Suprapubic skin (tissue), 4 donors: ENCODE measurements at regions not wholly inside any gene's neighbourhood (a gene's known extent, or its start where the extent isn't known, plus 50 kb on each side); places are given as distances from the start of the nearest gene placed in this dataset.

Experiments used
- DNase-seq, 2 donors: peaks; one replicate each; pipeline ENCODE4 v3.0.0-alpha.2; 2019; ENCODE audit warnings: low spot score in 2 of 2
- H3K27ac ChIP-seq: fragments of 200-600 bp; sonication (generic); one replicate; pipeline ENCODE4 v1.5.1; 2019
- H3K27me3 ChIP-seq: fragments of 200-600 bp; sonication (generic); one replicate; pipeline ENCODE4 v1.5.1; 2019
- H3K36me3 ChIP-seq: fragments of 200-600 bp; sonication (generic); one replicate; pipeline ENCODE4 v1.5.1; 2019
- H3K4me1 ChIP-seq: fragments of 200-600 bp; sonication (generic); one replicate; pipeline ENCODE4 v1.5.1; 2019
- H3K4me3 ChIP-seq: fragments of 200-600 bp; sonication (generic); one replicate; pipeline ENCODE4 v1.5.1; 2019; ENCODE audit warnings: mild to moderate bottlenecking
- H3K9me3 ChIP-seq: fragments of 200-600 bp; sonication (generic); one replicate; pipeline ENCODE4 v1.5.1; 2019
- CTCF ChIP-seq, 2 donors: fragments of 200-600 bp in 1 of 2; fragments of 450-650 bp in 1 of 2; sonication (generic) in 1 of 2; IDR thresholded peaks; one replicate each; pipeline ENCODE4 v1.5.1; 2016 to 2019; ENCODE audit warnings: antibody characterized with exemption in 2 of 2, mild to moderate bottlenecking in 1 of 2, moderate library complexity in 1 of 2
- EP300 ChIP-seq: sonication (generic); formaldehyde crosslinking; IDR thresholded peaks from one replicate; pipeline ENCODE4 v1.6.1; 2017; ENCODE audit warnings: antibody characterized with exemption
- POLR2A ChIP-seq, 2 donors: fragments of 450-650 bp; IDR thresholded peaks; one replicate each; pipeline ENCODE4 v1.6.1; 2017; ENCODE audit warnings: antibody characterized with exemption in 2 of 2, mild to moderate bottlenecking in 2 of 2, moderate library complexity in 2 of 2
- POLR2AphosphoS5 ChIP-seq, 3 donors: sonication (generic); formaldehyde crosslinking; IDR thresholded peaks; one replicate each; pipeline ENCODE4 v1.6.1; 2017; ENCODE audit warnings: antibody characterized with exemption in 3 of 3
- WGBS: methylation state at CpG from one replicate; pipeline ENCODE4 v1.1.5; 2018; 5-methylcytosine and 5-hydroxymethylcytosine counted together

DNA sequence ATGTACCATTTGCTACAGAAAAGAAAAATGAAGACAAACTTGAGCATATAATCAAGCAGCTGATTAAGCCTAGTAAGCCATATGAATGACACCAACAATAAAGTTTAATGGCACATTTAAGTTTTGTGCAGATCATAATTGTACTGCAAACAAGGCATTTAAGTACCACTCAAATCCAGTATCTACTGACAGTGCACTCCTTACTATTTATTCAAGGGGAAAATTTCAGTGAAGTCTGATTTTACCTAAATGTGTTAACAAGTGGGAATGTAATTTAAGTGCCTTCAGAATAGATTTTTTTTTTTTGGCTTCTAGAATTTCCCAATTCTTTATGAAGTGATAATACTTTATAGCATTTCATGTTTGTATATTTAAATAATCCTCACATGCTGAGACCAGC, 341.0 kb upstream of the POU5F2 start:
- no peak overlapping the region for H3K27ac ChIP-seq
- H3K4me1 ChIP-seq, result no peaks in the 10 kb centered on the region
- no peak for TF ChIP-seq POLR2AphosphoS5 (IDR thresholded peaks at IDR 0.05)
- TF ChIP-seq POLR2A (IDR thresholded peaks at IDR 0.05), result no peak
- no peak for TF ChIP-seq EP300
- no peak for TF ChIP-seq CTCF (IDR thresholded peaks at IDR 0.05)
- H3K4me3 ChIP-seq, result no peak overlapping the region
- no peaks in the 10 kb centered on the region for H3K36me3 ChIP-seq
- H3K9me3 ChIP-seq, result no peaks in the 10 kb centered on the region
- DNase-seq, result no peak
- no peaks in the 10 kb centered on the region for H3K27me3 ChIP-seq

GRCh38 chr5:94081088-94081487, 339.7 kb upstream of the POU5F2 start:
- WGBS, result 96% methylated on average over 1 of the region's 1 CpG
- no peaks in the 10 kb centered on the region for H3K36me3 ChIP-seq
- no peak for DNase-seq
- no peak overlapping the region for H3K27ac ChIP-seq
- TF ChIP-seq CTCF (IDR thresholded peaks at IDR 0.05) (no peak), EP300 (no peak), POLR2A (IDR thresholded peaks at IDR 0.05) (no peak), POLR2AphosphoS5 (IDR thresholded peaks at IDR 0.05) (no peak)
- H3K27me3 ChIP-seq, result no peaks in the 10 kb centered on the region
- H3K4me3 ChIP-seq, result no peak overlapping the region
- no peaks in the 10 kb centered on the region for H3K4me1 ChIP-seq
- H3K9me3 ChIP-seq, result no peaks in the 10 kb centered on the region

DNA sequence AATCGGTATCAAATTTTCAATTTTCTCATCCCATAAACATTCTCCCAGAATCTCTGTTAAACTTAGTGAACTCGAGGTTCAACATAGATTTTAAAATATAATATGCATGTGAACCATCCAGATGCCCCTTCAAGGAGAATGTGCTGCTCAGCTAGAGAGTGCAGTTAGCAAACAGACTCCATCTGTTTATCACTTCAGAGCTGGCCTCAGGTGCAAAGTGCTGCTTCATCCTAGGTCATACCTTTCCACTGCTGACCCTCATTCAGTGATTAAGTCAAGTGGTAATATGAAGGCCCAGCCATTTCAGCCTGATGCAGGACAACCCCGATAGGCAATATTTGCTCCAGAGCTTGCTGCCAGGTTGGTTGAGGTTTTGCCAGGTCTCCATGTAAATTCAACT, 339.0 kb upstream of the POU5F2 start:
- H3K4me3 ChIP-seq, result no peak overlapping the region
- H3K27ac ChIP-seq, result no peak overlapping the region
- no peaks in the 10 kb centered on the region for H3K9me3 ChIP-seq
- 94% methylated on average over 3 of the region's 3 CpGs for WGBS
- no peak for TF ChIP-seq POLR2A (IDR thresholded peaks at IDR 0.05)
- TF ChIP-seq POLR2AphosphoS5 (IDR thresholded peaks at IDR 0.05), result no peak
- TF ChIP-seq EP300, result no peak
- DNase-seq, result no peak
- no peaks in the 10 kb centered on the region for H3K36me3 ChIP-seq
- no peaks in the 10 kb centered on the region for H3K4me1 ChIP-seq
- H3K27me3 ChIP-seq, result no peaks in the 10 kb centered on the region

DNA sequence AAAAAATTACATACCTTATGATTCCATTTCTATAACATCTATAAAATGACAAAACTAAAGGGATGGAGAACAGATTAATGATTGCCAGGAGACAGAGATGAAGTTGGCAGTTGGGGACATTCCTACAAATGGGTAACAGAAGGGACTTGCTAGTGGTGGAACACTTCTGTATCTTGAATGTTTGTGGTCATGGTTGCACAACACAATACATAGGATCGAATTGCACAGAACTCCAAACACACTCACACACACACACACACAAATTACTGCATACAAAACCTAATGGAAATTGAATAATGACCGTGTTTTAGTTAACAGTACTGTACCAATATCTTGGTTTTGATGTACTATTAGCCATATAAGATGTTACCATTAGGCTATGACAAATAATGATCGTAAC, 330.7 kb upstream of the POU5F2 start:
- H3K9me3 ChIP-seq, result peaks cover 9% of the 10 kb centered on the region
- no peak for TF ChIP-seq POLR2A (IDR thresholded peaks at IDR 0.05)
- TF ChIP-seq POLR2AphosphoS5 (IDR thresholded peaks at IDR 0.05), result no peak
- no peak for TF ChIP-seq EP300
- TF ChIP-seq CTCF (IDR thresholded peaks at IDR 0.05), result no peak
- H3K4me1 ChIP-seq, result no peaks in the 10 kb centered on the region
- no peak for DNase-seq
- H3K27me3 ChIP-seq, result no peaks in the 10 kb centered on the region
- peaks cover 5% of the 10 kb centered on the region for H3K36me3 ChIP-seq
- 94% methylated on average over 3 of the region's 3 CpGs for WGBS
- H3K4me3 ChIP-seq, result no peak overlapping the region
- H3K27ac ChIP-seq, result no peak overlapping the region

GRCh38 chr5:94066437-94067207, 325.2 kb upstream of the POU5F2 start:
- Histone ChIP-seq H3K27ac (no peak overlapping the region), H3K9me3 (peaks cover 15% of the 10 kb centered on the region), H3K4me3 (no peak overlapping the region), H3K4me1 (no peaks in the 10 kb centered on the region), H3K36me3 (peaks cover 9% of the 10 kb centered on the region), H3K27me3 (no peaks in the 10 kb centered on the region)
- no peak for TF ChIP-seq EP300
- no peak for TF ChIP-seq POLR2AphosphoS5 (IDR thresholded peaks at IDR 0.05)
- TF ChIP-seq CTCF (IDR thresholded peaks at IDR 0.05), result no peak
- TF ChIP-seq POLR2A (IDR thresholded peaks at IDR 0.05), result no peak
- DNase-seq, result no peak
- WGBS, result 97% methylated on average over 2 of the region's 2 CpGs

- peaks cover 15% of the 10 kb centered on the region for H3K9me3 ChIP-seq
- no peak for TF ChIP-seq CTCF (IDR thresholded peaks at IDR 0.05)
- no peak for TF ChIP-seq EP300
- TF ChIP-seq POLR2AphosphoS5 (IDR thresholded peaks at IDR 0.05), result no peak
- no peak for TF ChIP-seq POLR2A (IDR thresholded peaks at IDR 0.05)
- peaks cover 9% of the 10 kb centered on the region for H3K36me3 ChIP-seq
- H3K4me1 ChIP-seq, result no peaks in the 10 kb centered on the region
- DNase-seq, result no peak
- no peaks in the 10 kb centered on the region for H3K27me3 ChIP-seq
- H3K4me3 ChIP-seq, result no peak overlapping the region
- no peak overlapping the region for H3K27ac ChIP-seq
Measured at GRCh38 chr5:94064025-94064424, 322.6 kb upstream of the POU5F2 start.
